ENCODE measurements at regions not wholly inside any gene's neighbourhood (a gene's known extent, or its start where the extent isn't known, plus 50 kb on each side); places are given as distances from the start of the nearest gene placed in this dataset.
"Not testable (repeated sequence)": the region's sequence is repeated elsewhere in the genome, so short reads cannot be mapped to it uniquely, and the experiment has no call there.

DNA sequence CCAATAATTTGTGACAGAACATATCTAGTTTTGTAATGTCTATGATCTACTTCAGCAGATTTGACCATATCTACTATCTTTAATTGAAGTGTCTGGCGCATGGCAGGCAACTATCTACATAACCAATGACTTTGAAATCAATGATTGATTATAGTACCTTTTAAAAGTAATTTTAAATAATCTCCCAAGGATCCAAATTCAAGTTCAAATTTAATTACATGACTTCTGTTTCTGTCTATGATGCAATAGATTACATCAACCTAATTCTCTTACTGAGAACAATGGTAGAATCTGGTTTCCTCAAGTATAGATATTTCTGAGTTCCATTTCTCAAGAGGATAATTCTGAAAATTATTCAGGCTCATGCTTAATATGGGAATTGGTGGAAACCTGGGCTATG is 177.4 kb upstream of the IL15 start:
- no peaks in the 10 kb centered on the region for H3K4me1 Mint-ChIP-seq
- no peaks in the 10 kb centered on the region for H3K36me3 Mint-ChIP-seq (ENCODE audit: low read depth)
- H3K4me3 Mint-ChIP-seq: no peak overlapping the region
- ATAC-seq: no peak
- H3K27me3 Mint-ChIP-seq: peaks cover 10% of the 10 kb centered on the region
- no peaks in the 10 kb centered on the region for H3K9me3 ChIP-seq (ENCODE audit: control insufficient read depth, low read length, poor library complexity, severe bottlenecking)
- no peak for DNase-seq
- H3K27ac Mint-ChIP-seq: no peak overlapping the region

DNA sequence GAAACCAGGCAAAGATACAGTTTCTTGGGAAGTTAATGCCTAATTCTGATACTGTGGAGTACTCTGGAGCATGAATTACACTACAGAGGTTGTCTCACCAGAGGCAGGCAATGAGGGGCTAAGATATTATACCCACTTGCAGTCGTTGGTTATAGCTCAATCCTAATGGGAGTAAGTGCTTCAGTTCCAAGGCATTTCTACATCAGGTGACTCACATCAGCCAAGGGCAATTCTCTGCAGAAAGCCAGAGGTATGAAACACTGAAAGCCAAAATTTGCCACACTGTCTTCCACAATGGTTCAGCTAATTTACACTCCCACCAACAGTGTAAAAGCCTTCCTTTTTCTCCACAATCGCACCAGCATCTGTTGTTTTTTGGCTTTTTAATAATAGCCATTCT is 174.0 kb upstream of the IL15 start:
- H3K4me3 Mint-ChIP-seq: no peak overlapping the region
- peaks cover 14% of the 10 kb centered on the region for H3K27me3 Mint-ChIP-seq
- no peak for DNase-seq
- no peaks in the 10 kb centered on the region for H3K36me3 Mint-ChIP-seq (ENCODE audit: low read depth)
- no peaks in the 10 kb centered on the region for H3K4me1 Mint-ChIP-seq
- ATAC-seq: no peak
- no peaks in the 10 kb centered on the region for H3K9me3 ChIP-seq (ENCODE audit: control insufficient read depth, low read length, poor library complexity, severe bottlenecking)
- no peak overlapping the region for H3K27ac Mint-ChIP-seq

DNA sequence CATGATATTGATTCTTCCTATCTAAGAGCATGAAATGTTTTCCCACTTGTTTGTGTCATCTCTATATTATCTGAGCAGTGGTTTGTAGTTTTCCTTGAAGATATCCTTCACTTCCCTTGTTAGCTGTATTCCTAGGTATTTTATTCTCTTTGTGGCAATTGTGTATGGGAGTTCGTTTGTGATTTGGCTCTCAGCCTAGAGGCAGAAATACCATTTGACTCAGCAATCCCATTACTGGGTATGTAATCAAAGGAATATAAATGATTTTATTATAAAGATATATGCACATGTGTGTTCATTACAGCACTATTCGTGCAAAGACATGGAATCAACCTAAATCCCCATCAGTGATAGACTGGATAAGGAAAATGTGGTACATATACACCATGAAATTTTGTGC is 172.7 kb upstream of the IL15 start:
- DNase-seq (no peak), ATAC-seq (no peak)
- no peaks in the 10 kb centered on the region for H3K4me1 Mint-ChIP-seq
- H3K36me3 Mint-ChIP-seq (ENCODE audit: low read depth): no peaks in the 10 kb centered on the region
- peaks cover 14% of the 10 kb centered on the region for H3K27me3 Mint-ChIP-seq
- H3K27ac Mint-ChIP-seq: no peak overlapping the region
- no peak overlapping the region for H3K4me3 Mint-ChIP-seq
- no peaks in the 10 kb centered on the region for H3K9me3 ChIP-seq (ENCODE audit: control insufficient read depth, low read length, poor library complexity, severe bottlenecking)

DNA sequence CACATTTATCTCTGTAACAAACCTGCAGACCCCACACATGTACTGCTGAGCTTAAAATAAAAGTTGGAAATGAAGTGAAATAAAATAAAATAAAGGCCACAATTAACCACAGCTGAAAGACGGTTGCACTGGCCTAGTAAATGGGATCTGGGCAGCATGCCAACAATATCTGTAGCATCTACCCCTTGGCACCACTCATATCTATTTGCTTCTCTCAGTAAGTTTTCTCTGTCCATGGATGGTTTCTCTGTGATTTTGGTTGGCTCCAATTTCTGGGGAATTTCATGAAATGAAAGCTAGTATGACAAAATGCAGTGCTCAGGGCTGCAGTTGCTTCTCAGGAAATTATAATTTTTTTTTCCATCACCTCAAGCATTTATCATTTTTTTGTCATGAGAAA is 172.0 kb upstream of the IL15 start:
- H3K4me1 Mint-ChIP-seq: no peaks in the 10 kb centered on the region
- peaks cover 14% of the 10 kb centered on the region for H3K27me3 Mint-ChIP-seq
- H3K9me3 ChIP-seq (ENCODE audit: control insufficient read depth, low read length, poor library complexity, severe bottlenecking): no peaks in the 10 kb centered on the region
- no peak overlapping the region for H3K4me3 Mint-ChIP-seq
- no peaks in the 10 kb centered on the region for H3K36me3 Mint-ChIP-seq (ENCODE audit: low read depth)
- DNase-seq (no peak), ATAC-seq (no peak)
- H3K27ac Mint-ChIP-seq: no peak overlapping the region

DNA sequence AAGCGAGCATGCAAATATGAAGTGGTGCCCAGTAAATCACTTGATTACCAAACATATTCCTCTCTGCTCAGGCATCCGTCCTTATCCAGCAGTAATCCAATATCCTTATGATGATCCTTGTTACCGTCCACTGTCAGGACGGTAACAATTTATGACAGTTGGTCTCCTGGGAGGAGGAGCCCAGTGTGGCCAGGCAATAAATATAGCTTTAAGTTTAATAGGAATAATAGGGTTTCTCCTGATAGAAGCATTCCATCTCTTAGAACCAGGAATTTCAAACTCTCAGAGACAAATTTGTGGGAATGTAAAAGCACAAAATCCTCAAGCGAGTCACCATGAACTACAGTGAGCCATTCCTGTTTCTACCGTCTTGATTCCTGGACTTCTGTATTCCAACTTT is 171.2 kb upstream of the IL15 start:
- no peaks in the 10 kb centered on the region for H3K4me1 Mint-ChIP-seq
- H3K9me3 ChIP-seq (ENCODE audit: control insufficient read depth, low read length, poor library complexity, severe bottlenecking): no peaks in the 10 kb centered on the region
- no peak for ATAC-seq
- no peak for DNase-seq
- H3K27me3 Mint-ChIP-seq: peaks cover 14% of the 10 kb centered on the region
- no peak overlapping the region for H3K4me3 Mint-ChIP-seq
- no peaks in the 10 kb centered on the region for H3K36me3 Mint-ChIP-seq (ENCODE audit: low read depth)
- H3K27ac Mint-ChIP-seq: no peak overlapping the region

DNA sequence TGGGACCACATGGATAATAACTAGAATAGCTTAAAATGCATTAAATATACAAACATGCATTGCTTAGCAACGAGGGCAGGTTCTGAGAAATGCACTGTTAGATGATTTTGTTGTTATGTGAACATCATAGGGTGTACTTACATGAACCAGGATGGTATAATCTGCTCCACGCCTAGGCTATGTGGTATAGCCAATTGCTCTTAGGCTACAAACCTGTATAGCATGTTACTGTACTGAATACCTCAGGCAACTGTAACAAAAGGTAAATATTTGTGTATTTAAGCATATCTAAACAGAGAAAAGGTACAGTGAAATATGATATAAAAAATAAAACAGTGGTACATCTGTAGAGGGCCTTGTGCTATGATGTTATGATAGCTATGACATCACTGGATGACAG is 169.2 kb upstream of the IL15 start:
- H3K4me1 Mint-ChIP-seq: peaks cover 2% of the 10 kb centered on the region
- H3K27ac Mint-ChIP-seq: no peak overlapping the region
- no peaks in the 10 kb centered on the region for H3K36me3 Mint-ChIP-seq (ENCODE audit: low read depth)
- peaks cover 20% of the 10 kb centered on the region for H3K27me3 Mint-ChIP-seq
- ATAC-seq (no peak), DNase-seq (no peak)
- H3K4me3 Mint-ChIP-seq: no peak overlapping the region
- H3K9me3 ChIP-seq (ENCODE audit: control insufficient read depth, low read length, poor library complexity, severe bottlenecking): no peaks in the 10 kb centered on the region

DNA sequence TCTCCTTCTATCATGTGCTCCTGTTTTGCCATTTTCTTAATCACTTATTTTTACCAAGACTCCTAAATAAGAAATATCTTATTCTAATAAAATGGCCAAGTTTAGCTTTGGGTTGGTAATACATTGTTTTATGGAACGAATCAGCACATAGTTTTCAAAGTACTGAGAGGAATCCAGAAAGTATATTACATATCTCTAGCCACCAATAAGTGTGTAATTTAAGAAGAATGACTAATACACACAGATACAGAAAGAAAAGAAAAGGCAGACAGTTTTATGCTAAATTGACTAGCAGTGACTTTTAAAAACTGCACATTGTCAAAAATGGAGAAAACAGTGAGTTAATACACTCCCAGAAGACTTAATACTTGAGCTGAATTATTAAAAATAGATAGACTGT is 167.0 kb upstream of the IL15 start:
- DNase-seq: no peak
- no peak overlapping the region for H3K27ac Mint-ChIP-seq

DNA sequence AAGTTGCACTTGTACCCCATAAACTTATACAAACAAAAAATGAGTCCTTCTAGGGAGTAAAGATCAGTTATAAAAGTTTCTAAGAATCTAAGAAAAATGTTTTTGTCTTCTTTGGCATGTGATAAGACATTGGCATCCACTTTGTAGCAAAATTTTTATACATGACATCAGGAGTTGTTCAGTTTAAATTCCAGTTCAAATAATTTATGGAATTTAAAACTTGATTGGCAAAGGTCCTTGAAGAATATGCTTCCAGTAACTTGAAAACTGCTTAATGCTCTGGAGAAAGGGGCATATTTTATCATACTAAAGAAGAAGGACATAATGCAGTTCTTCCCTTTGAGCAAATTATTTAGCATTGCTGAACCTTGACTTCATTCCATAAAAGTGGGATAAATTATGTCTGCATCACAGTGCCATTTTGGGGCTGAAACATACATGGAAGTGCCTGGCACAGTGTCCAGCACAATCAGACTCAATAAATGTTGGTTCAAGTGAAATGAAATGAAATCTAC is 163.3 kb upstream of the IL15 start:
- H3K4me3 Mint-ChIP-seq: no peak overlapping the region
- ATAC-seq (no peak), DNase-seq (no peak)
- H3K9me3 ChIP-seq (ENCODE audit: control insufficient read depth, low read length, poor library complexity, severe bottlenecking): no peaks in the 10 kb centered on the region
- H3K36me3 Mint-ChIP-seq (ENCODE audit: low read depth): no peaks in the 10 kb centered on the region
- peaks cover 2% of the 10 kb centered on the region for H3K4me1 Mint-ChIP-seq
- H3K27me3 Mint-ChIP-seq: peaks cover 6% of the 10 kb centered on the region
- H3K27ac Mint-ChIP-seq: no peak overlapping the region

More for the DNA sequence above, 167.0 kb upstream of the IL15 start:
- Mint-ChIP-seq H3K27me3 (peaks cover 6% of the 10 kb centered on the region), H3K4me1 (peaks cover 2% of the 10 kb centered on the region), H3K36me3 (ENCODE audit: low read depth) (no peaks in the 10 kb centered on the region), H3K4me3 (no peak overlapping the region)
- ATAC-seq: no peak
- no peaks in the 10 kb centered on the region for H3K9me3 ChIP-seq (ENCODE audit: control insufficient read depth, low read length, poor library complexity, severe bottlenecking)

DNA sequence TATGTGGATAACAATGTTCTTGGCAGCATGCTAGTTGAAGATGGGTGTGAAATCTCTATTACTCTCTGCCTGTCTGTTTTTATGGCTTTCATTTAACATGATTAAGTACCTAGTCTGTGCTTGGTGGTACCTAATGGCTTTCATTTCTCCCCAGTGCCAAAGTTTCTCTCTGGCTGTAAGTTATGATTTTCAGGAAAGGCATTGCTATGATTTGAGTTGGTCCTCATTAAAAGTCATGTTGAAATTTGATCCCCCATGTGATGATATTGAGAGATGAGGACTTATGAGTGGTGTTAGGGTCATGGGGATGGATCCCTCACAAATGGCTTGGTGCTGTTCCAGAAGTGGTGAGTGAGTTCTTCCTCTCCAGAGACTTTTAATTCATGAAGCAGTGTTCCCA is 162.4 kb upstream of the IL15 start:
- DNase-seq: no peak
- H3K27me3 Mint-ChIP-seq: peaks cover 6% of the 10 kb centered on the region
- H3K4me3 Mint-ChIP-seq: no peak overlapping the region
- ATAC-seq: no peak
- no peak overlapping the region for H3K27ac Mint-ChIP-seq
- no peaks in the 10 kb centered on the region for H3K36me3 Mint-ChIP-seq (ENCODE audit: low read depth)
- H3K9me3 ChIP-seq (ENCODE audit: control insufficient read depth, low read length, poor library complexity, severe bottlenecking): no peaks in the 10 kb centered on the region
- peaks cover 2% of the 10 kb centered on the region for H3K4me1 Mint-ChIP-seq

DNA sequence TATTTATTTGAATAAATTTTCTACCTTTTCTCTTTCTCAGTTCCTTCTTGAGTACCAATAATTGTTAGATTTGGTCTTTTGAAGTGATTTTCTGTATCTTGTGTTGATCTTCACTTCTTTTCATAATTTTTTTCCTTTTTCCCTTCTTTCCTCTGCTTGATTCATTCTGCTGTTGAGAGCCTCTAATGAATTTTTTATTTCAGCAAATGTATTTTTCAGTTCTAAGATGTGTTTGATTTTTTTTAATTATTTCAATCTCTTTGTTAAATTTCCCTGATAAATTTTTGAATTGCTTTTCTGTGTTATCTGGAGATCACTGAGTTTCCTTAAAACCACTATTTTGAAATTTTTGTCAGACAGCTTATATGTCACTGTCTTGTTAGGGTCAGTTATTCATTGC is 155.4 kb upstream of the IL15 start:
- ATAC-seq (no peak), DNase-seq (no peak)
- Mint-ChIP-seq H3K4me3 (no peak overlapping the region), H3K4me1 (no peaks in the 10 kb centered on the region), H3K27me3 (no peaks in the 10 kb centered on the region), H3K27ac (no peak overlapping the region), H3K36me3 (ENCODE audit: low read depth) (no peaks in the 10 kb centered on the region)
- H3K9me3 ChIP-seq (ENCODE audit: control insufficient read depth, low read length, poor library complexity, severe bottlenecking): no peaks in the 10 kb centered on the region

DNA sequence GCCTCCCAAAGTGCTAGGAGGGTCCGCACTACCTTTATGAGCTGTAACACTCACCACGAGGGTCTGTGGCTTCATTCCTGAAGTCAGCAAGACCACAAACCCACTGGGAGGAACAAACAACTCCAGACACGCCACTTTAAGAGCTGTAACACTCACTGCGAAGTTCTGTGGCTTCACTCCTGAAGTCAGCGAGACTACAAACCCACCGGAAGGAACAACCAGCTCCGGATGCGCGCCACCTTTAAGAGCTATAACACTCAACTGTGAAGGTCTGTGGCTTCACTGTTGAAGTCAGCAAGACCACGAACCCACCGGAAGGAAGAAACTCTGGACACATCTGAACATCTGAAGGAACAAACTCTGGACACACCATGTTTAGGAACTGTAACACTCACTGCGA is 152.1 kb upstream of the IL15 start:
- not testable (repeated sequence) for H3K4me1 Mint-ChIP-seq; H3K9me3 ChIP-seq (ENCODE audit: control insufficient read depth, low read length, poor library complexity, severe bottlenecking); ATAC-seq; DNase-seq; H3K36me3 Mint-ChIP-seq (ENCODE audit: low read depth); H3K27me3 Mint-ChIP-seq; H3K4me3 Mint-ChIP-seq; H3K27ac Mint-ChIP-seq

DNA sequence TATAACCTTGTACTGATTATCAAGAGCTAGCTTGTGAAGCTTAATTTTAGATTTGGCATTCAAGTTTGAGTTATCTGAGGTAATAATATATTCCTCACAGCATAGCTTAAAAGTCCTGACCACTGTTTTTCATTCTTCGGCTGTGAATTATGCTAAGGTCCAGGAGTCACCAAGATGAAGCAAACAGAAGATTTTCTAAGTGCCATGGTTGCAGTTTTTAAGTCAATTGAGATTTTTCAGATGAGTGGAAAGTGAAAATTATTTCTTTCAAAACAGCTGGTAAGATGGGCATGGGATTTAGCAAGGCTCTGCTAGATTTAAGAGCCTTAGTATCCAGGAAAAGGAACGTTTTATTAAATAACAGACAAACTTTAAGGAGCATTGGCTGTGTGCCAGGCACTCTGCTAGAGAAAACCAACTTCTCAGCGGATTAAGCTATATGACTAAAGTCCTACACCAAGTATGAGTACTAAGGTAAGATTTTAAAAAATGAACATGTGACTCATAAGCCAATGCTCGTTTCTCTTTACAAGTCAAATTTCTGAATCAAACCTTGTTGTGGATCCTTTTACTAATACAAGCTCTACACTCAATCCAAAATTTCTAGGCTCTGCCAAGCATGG is 149.9 kb upstream of the IL15 start:
- DNase-seq (no peak), ATAC-seq (no peak)
- peaks cover 2% of the 10 kb centered on the region for H3K36me3 Mint-ChIP-seq (ENCODE audit: low read depth)
- no peak overlapping the region for H3K27ac Mint-ChIP-seq
- no peaks in the 10 kb centered on the region for H3K9me3 ChIP-seq (ENCODE audit: control insufficient read depth, low read length, poor library complexity, severe bottlenecking)
- H3K4me3 Mint-ChIP-seq: no peak overlapping the region
- peaks cover 5% of the 10 kb centered on the region for H3K27me3 Mint-ChIP-seq
- no peaks in the 10 kb centered on the region for H3K4me1 Mint-ChIP-seq

DNA sequence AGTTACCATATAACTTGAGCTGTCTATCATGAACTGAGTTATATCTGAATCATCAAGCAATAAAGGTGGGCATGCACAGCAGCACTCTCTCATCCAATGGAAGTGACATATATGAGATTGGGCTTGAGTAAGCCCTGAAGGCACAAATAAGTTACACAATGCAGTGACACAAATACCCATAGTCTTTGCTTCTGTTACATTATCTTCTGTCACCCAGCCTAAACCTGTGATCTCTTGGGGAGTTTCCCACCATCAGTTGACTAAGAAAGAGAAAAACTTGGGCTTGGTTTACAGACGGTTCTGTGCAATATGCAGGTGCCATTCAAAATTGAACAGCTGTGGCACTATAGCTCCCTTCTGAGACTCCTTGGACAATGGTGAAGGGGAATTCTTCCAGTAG is 138.8 kb upstream of the IL15 start:
- ATAC-seq: no peak
- Mint-ChIP-seq H3K27ac (no peak overlapping the region), H3K27me3 (peaks cover 12% of the 10 kb centered on the region), H3K4me3 (no peak overlapping the region), H3K4me1 (no peaks in the 10 kb centered on the region), H3K36me3 (ENCODE audit: low read depth) (peaks cover 2% of the 10 kb centered on the region)
- no peak for DNase-seq
- H3K9me3 ChIP-seq (ENCODE audit: control insufficient read depth, low read length, poor library complexity, severe bottlenecking): no peaks in the 10 kb centered on the region

DNA sequence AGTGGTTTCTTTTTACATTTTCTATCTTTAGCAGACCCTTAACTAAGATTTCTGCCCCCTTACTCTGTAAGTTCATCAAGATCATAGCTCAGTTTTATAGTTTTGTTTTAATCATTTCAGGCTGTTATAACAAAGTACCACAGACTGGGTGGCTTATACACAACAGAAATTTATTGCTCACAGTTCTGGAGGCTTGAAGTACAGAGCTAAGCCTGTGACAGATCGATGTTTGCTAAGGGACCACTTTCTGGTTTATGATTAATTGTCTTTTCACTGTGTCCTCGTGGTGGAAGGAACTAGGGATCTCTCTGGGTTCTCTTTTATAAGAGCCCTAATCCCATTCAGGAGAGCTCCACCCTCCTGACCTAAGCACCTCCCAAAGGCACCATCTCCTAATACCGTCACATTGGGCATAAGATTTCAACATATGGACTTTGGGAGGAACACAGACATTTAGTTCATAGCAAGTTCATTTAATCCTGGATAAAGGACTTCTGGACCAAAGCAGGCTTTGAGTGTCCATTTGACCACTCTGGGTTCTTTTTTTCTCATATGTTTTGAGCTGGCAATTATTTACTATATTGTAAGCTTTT is 137.0 kb upstream of the IL15 start:
- no peak for DNase-seq
- Mint-ChIP-seq H3K4me3 (no peak overlapping the region), H3K4me1 (no peaks in the 10 kb centered on the region), H3K27ac (no peak overlapping the region), H3K27me3 (peaks cover 11% of the 10 kb centered on the region), H3K36me3 (ENCODE audit: low read depth) (peaks cover 2% of the 10 kb centered on the region)
- no peak for ATAC-seq
- H3K9me3 ChIP-seq (ENCODE audit: control insufficient read depth, low read length, poor library complexity, severe bottlenecking): no peaks in the 10 kb centered on the region

Data from T-helper 17 cell (primary cell).